ENCODE measurements at regions not wholly inside any gene's neighbourhood (a gene's known extent, or its start where the extent isn't known, plus 50 kb on each side); places are given as distances from the start of the nearest gene placed in this dataset.
"Not testable (repeated sequence)": the region's sequence is repeated elsewhere in the genome, so short reads cannot be mapped to it uniquely, and the experiment has no call there.

- not testable (repeated sequence) for TF ChIP-seq SPI1 (IDR thresholded peaks at IDR 0.05; ENCODE audit: low read depth, low read length); POLR2A (IDR thresholded peaks at IDR 0.05; ENCODE audit: low read depth, low read length); POLR2AphosphoS5 (IDR thresholded peaks at IDR 0.05; ENCODE audit: low read depth, low read length); PAX5 (IDR thresholded peaks at IDR 0.05; ENCODE audit: insufficient read depth, low read length, severe bottlenecking); TAF1 (IDR thresholded peaks at IDR 0.05; ENCODE audit: low read depth, low read length); POU2F2 (IDR thresholded peaks at IDR 0.05; ENCODE audit: low read depth, low read length)
These were observed 353.9 kb upstream of the ATP10A start for GRCh38 chr15:26217043-26217442.

Data from GM12891 (cell line).